Fibroblast of lung (primary cell): ENCODE measurements at regions not wholly inside any gene's neighbourhood (a gene's known extent, or its start where the extent isn't known, plus 50 kb on each side); places are given as distances from the start of the nearest gene placed in this dataset.

Experiments
- DNase-seq, 2 donors: peaks; one replicate each; pipeline versions ENCODE4 v3.0.0 to v3.0.0-alpha.2; 2010; ENCODE audit warnings: low read depth in 2 of 2
- H2AFZ ChIP-seq: 2 replicates; pipeline ENCODE4 v1.5.1; 2012; ENCODE audit warnings: low read length, control low read depth, inconsistent platforms
- H3K27ac ChIP-seq: 2 replicates; pipeline ENCODE4 v1.5.1; 2011; ENCODE audit warnings: low read length, control low read depth; ENCODE audit not compliant: insufficient read depth
- H3K27me3 ChIP-seq: 2 replicates; pipeline ENCODE4 v1.5.1; 2011; ENCODE audit warnings: mild to moderate bottlenecking, low read length; ENCODE audit not compliant: control insufficient read depth, insufficient read depth
- H3K36me3 ChIP-seq: 2 replicates; pipeline ENCODE4 v1.5.1; 2011; ENCODE audit warnings: low read length; ENCODE audit not compliant: control insufficient read depth, insufficient read depth
- H3K4me1 ChIP-seq: 2 replicates; pipeline ENCODE4 v1.5.1; 2011; ENCODE audit warnings: low read length; ENCODE audit not compliant: control insufficient read depth, insufficient read depth; ENCODE audit errors: extremely low read depth
- H3K4me2 ChIP-seq: 2 replicates; pipeline ENCODE4 v1.5.1; 2011; ENCODE audit warnings: low read length, control low read depth; ENCODE audit not compliant: insufficient read depth; ENCODE audit errors: extremely low read depth
- H3K4me3 ChIP-seq, 4 experiments: fragments of 200-600 bp in 1 of 4; sonication (generic) in 1 of 4; replicated peaks in 1 of 4; 2 replicates each; pipeline ENCODE4 v1.5.1; 2011 to 2016; ENCODE audit warnings: low read length in 4 of 4, low read depth in 3 of 4, mild to moderate bottlenecking in 3 of 4, control low read depth in 2 of 4, inconsistent platforms in 1 of 4, mixed read lengths in 1 of 4; ENCODE audit not compliant: insufficient read depth in 1 of 4; ENCODE audit errors: control extremely low read depth in 1 of 4
- H3K79me2 ChIP-seq: 2 replicates; pipeline ENCODE4 v1.5.1; 2012; ENCODE audit warnings: mild to moderate bottlenecking, low read length, inconsistent platforms; ENCODE audit not compliant: control insufficient read depth, insufficient read depth
- H3K9ac ChIP-seq: 2 replicates; pipeline ENCODE4 v1.5.1; 2011; ENCODE audit warnings: mild to moderate bottlenecking, low read length, control low read depth; ENCODE audit not compliant: insufficient read depth
- H3K9me3 ChIP-seq: 2 replicates; pipeline ENCODE4 v1.5.1; 2012; ENCODE audit warnings: low read depth, low read length; ENCODE audit not compliant: control insufficient read depth, insufficient read depth
- H4K20me1 ChIP-seq: 2 replicates; pipeline ENCODE4 v1.5.1; 2011; ENCODE audit warnings: low read length; ENCODE audit not compliant: control insufficient read depth, insufficient read depth; ENCODE audit errors: extremely low read depth
- EZH2 ChIP-seq: IDR thresholded peaks from 2 replicates; pipeline ENCODE4 v1.5.1; 2012; ENCODE audit warnings: low read length, control low read depth, mild to moderate bottlenecking; ENCODE audit errors: missing control alignments
- TF ChIP-seq, protein P1 (sequence below), 2 donors: IDR thresholded peaks in 1 of 2; conservative IDR thresholded peaks in 1 of 2; 1 replicate in 1 of 2; 2 replicates in 1 of 2; pipeline ENCODE4 v1.5.1; 2011 to 2012; ENCODE audit warnings: low read length in 2 of 2, control low read depth in 1 of 2, inconsistent platforms in 1 of 2, low read depth in 1 of 2, mild to moderate bottlenecking in 1 of 2

DNA sequence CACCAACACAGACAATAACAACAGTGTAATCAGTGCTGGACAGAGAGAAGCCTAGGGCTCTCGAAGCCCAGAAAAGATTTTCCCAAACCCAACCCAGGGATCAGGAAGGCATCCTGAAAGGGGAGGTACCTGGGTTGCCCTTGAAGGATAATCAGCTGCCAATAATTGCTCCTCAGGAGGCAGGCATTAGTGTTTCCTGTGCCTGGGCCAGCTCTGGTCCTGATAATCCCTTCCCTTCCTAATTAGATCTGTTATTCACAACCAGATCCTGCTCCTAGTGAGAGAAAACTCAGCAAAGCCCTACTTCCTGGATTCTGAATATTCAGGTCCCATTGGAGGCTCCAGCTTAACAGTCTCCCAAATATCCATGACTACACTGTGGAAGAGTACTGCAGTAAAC lies 117.4 kb downstream of the DMRTA2 start:
- TF ChIP-seq EZH2 = no peak

DNA sequence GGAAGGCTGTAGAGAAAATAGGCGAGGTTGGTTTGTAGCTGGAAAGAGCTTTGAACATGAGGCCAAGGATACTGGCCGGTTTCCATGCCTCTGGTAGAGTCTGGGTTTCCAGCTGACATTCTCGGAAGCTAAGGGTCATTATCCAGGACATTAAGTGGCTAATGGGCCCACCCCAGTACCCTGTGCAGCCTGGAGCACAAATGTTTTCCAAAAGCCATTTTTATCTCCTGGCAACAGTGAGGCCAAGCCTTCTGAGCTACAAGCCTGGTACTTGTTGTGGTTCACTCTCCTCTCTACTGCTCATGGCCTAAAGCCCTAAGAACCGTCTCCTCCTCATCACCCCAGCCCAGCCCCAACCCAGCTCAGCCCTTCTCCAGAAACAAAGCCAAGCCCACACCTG lies 122.9 kb downstream of the DMRTA2 start:
- no peak for TF ChIP-seq EZH2
- TF ChIP-seq, protein P1, sequence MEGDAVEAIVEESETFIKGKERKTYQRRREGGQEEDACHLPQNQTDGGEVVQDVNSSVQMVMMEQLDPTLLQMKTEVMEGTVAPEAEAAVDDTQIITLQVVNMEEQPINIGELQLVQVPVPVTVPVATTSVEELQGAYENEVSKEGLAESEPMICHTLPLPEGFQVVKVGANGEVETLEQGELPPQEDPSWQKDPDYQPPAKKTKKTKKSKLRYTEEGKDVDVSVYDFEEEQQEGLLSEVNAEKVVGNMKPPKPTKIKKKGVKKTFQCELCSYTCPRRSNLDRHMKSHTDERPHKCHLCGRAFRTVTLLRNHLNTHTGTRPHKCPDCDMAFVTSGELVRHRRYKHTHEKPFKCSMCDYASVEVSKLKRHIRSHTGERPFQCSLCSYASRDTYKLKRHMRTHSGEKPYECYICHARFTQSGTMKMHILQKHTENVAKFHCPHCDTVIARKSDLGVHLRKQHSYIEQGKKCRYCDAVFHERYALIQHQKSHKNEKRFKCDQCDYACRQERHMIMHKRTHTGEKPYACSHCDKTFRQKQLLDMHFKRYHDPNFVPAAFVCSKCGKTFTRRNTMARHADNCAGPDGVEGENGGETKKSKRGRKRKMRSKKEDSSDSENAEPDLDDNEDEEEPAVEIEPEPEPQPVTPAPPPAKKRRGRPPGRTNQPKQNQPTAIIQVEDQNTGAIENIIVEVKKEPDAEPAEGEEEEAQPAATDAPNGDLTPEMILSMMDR (conservative IDR thresholded peaks at IDR 0.05 in 1 of 2, IDR thresholded peaks at IDR 0.05 in 1 of 2; ENCODE audit: low read depth in 1 of 2, low read length in 2 of 2) = no peak
- H3K4me3 ChIP-seq = no peak overlapping the region
- no peak overlapping the region for H3K9ac ChIP-seq
- H4K20me1 ChIP-seq = peaks cover 1% of the 10 kb centered on the region
- no peaks in the 10 kb centered on the region for H3K79me2 ChIP-seq
- H3K27me3 ChIP-seq = no peaks in the 10 kb centered on the region
- no peaks in the 10 kb centered on the region for H3K36me3 ChIP-seq
- no peak overlapping the region for H3K4me2 ChIP-seq
- no peak overlapping the region for H2AFZ ChIP-seq
- H3K4me1 ChIP-seq = no peaks in the 10 kb centered on the region
- H3K9me3 ChIP-seq = no peaks in the 10 kb centered on the region
- H3K27ac ChIP-seq = no peak overlapping the region
- no peak for DNase-seq

More for the DNA sequence above, 117.4 kb downstream of the DMRTA2 start:
- Histone ChIP-seq H3K27me3 (no peaks in the 10 kb centered on the region), H3K9me3 (no peaks in the 10 kb centered on the region), H4K20me1 (no peaks in the 10 kb centered on the region), H3K9ac (no peak overlapping the region), H3K4me3 (no peak overlapping the region), H3K4me2 (no peak overlapping the region), H3K27ac (no peak overlapping the region), H3K79me2 (no peaks in the 10 kb centered on the region), H3K4me1 (no peaks in the 10 kb centered on the region), H3K36me3 (no peaks in the 10 kb centered on the region), H2AFZ (no peak overlapping the region)
- no peak for DNase-seq

DNA sequence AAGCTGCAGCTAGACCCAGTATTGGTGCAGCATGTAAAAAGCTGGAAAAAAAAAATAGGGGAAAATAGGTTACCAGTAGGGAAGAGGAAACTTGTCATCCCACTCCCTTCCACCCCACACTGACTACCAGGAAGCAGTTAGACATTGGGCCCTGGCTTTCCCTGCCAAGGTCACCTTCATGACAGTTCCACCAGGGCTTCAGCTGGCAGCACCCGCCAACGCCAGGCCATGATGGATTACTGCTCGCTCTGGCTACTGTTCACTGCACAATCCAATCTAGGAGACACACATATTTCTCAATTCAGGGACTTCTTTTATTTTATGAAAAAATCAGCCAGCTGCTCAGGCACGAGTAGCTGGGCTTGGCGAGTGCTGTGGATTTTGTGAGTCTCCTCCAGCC lies 127.7 kb downstream of the DMRTA2 start:
- Histone ChIP-seq H3K79me2 (no peaks in the 10 kb centered on the region), H3K27ac (no peak overlapping the region), H2AFZ (no peak overlapping the region), H3K9me3 (no peaks in the 10 kb centered on the region), H4K20me1 (peaks cover 1% of the 10 kb centered on the region), H3K36me3 (no peaks in the 10 kb centered on the region), H3K27me3 (no peaks in the 10 kb centered on the region), H3K4me1 (no peaks in the 10 kb centered on the region), H3K9ac (no peak overlapping the region), H3K4me3 (no peak overlapping the region), H3K4me2 (no peak overlapping the region)
- TF ChIP-seq, protein P1 (conservative IDR thresholded peaks at IDR 0.05 in 1 of 2, IDR thresholded peaks at IDR 0.05 in 1 of 2; ENCODE audit: low read depth in 1 of 2, low read length in 2 of 2) = no peak
- TF ChIP-seq EZH2 = no peak
- no peak for DNase-seq
